ENCODE measurements at regions not wholly inside any gene's neighbourhood (a gene's known extent, or its start where the extent isn't known, plus 50 kb on each side); places are given as distances from the start of the nearest gene placed in this dataset.

GRCh38 chr5:67374378-67374777, 177.8 kb upstream of the CD180 start:
- Mint-ChIP-seq H3K9me3 (no peaks in the 10 kb centered on the region), H3K4me1 (ENCODE audit: low read depth) (no peaks in the 10 kb centered on the region), H3K27me3 (no peaks in the 10 kb centered on the region), H3K36me3 (ENCODE audit: low read depth) (no peaks in the 10 kb centered on the region), H3K4me3 (no peak overlapping the region), H3K27ac (no peak overlapping the region)
- no peak for DNase-seq
- Histone ChIP-seq H3K9me3 (ENCODE audit: control insufficient read depth in 1 of 2, insufficient read depth in 1 of 2, low read length in 2 of 2) (no peaks in the 10 kb centered on the region), H3K36me3 (ENCODE audit: insufficient read depth, low read length) (no peaks in the 10 kb centered on the region), H3K27ac (ENCODE audit: low read depth in 1 of 2, low read length in 2 of 2) (no peak overlapping the region), H3K4me1 (ENCODE audit: insufficient read depth, low read length) (no peaks in the 10 kb centered on the region), H3K4me3 (ENCODE audit: low read length) (no peak overlapping the region), H3K27me3 (ENCODE audit: control insufficient read depth in 1 of 2, insufficient read depth in 2 of 2, low read length in 2 of 2) (no peaks in the 10 kb centered on the region)
- intact Hi-C loops (cut with DNase I, micrococcal nuclease), result no loop called here
- no peak for ATAC-seq (ENCODE audit: poor library complexity)
- POLR2A ChIA-PET, result no interaction called here
- CTCF ChIA-PET, result no interaction called here
- no peak for TF ChIP-seq CTCF (IDR thresholded peaks at IDR 0.05)

DNA sequence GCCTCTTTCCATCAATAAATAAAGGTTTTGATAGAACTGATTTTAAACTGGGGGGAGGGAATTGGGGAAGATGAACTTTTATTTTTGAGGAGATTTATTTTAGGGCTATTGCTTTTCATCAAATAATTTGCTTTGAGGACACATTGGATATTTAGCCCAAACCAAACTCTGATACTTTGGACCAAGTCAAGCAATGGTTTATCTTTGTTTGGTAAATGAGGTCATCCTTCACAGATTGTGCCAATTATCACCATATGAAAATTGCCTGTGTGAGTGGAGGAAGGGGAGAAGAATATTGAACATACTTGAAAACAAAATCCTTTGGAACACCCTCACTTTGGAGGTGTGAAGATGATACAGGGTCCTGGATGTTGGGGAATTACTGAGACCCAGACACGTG, 176.9 kb upstream of the CD180 start:
- Histone ChIP-seq H3K27me3 (ENCODE audit: control insufficient read depth in 1 of 2, insufficient read depth in 2 of 2, low read length in 2 of 2) (no peaks in the 10 kb centered on the region), H3K9me3 (ENCODE audit: control insufficient read depth in 1 of 2, insufficient read depth in 1 of 2, low read length in 2 of 2) (no peaks in the 10 kb centered on the region), H3K4me3 (ENCODE audit: low read length) (no peak overlapping the region), H3K36me3 (ENCODE audit: insufficient read depth, low read length) (no peaks in the 10 kb centered on the region), H3K27ac (ENCODE audit: low read depth in 1 of 2, low read length in 2 of 2) (no peak overlapping the region), H3K4me1 (ENCODE audit: insufficient read depth, low read length) (no peaks in the 10 kb centered on the region)
- ATAC-seq (ENCODE audit: poor library complexity) (no peak), DNase-seq (no peak)
- CTCF ChIA-PET, result no interaction called here
- Mint-ChIP-seq H3K4me3 (no peak overlapping the region), H3K4me1 (ENCODE audit: low read depth) (no peaks in the 10 kb centered on the region), H3K9me3 (no peaks in the 10 kb centered on the region), H3K36me3 (ENCODE audit: low read depth) (no peaks in the 10 kb centered on the region), H3K27ac (no peak overlapping the region), H3K27me3 (peaks cover 2% of the 10 kb centered on the region)
- intact Hi-C loops (cut with DNase I, micrococcal nuclease), result no loop called here
- no peak for TF ChIP-seq CTCF (IDR thresholded peaks at IDR 0.05)
- POLR2A ChIA-PET, result no interaction called here

GRCh38 chr5:67372887-67373286, 176.3 kb upstream of the CD180 start:
- DNase-seq (no peak), ATAC-seq (ENCODE audit: poor library complexity) (no peak)
- H3K4me1 Mint-ChIP-seq (ENCODE audit: low read depth), result no peaks in the 10 kb centered on the region
- no peak overlapping the region for H3K4me3 Mint-ChIP-seq
- ChIA-PET CTCF (interaction anchor here (0.6 kb wide), 1 partner anchor 49 kb away, joined by 3 read pairs; no protein-coding TSS in a partner anchor), POLR2A (no interaction called here)
- Histone ChIP-seq H3K36me3 (ENCODE audit: insufficient read depth, low read length) (no peaks in the 10 kb centered on the region), H3K27me3 (ENCODE audit: control insufficient read depth in 1 of 2, insufficient read depth in 2 of 2, low read length in 2 of 2) (no peaks in the 10 kb centered on the region), H3K9me3 (ENCODE audit: control insufficient read depth in 1 of 2, insufficient read depth in 1 of 2, low read length in 2 of 2) (no peaks in the 10 kb centered on the region), H3K4me3 (ENCODE audit: low read length) (no peak overlapping the region), H3K27ac (ENCODE audit: low read depth in 1 of 2, low read length in 2 of 2) (no peak overlapping the region), H3K4me1 (ENCODE audit: insufficient read depth, low read length) (no peaks in the 10 kb centered on the region)
- intact Hi-C loops (cut with DNase I, micrococcal nuclease), result no loop called here
- no peak for TF ChIP-seq CTCF (IDR thresholded peaks at IDR 0.05)
- H3K9me3 Mint-ChIP-seq, result no peaks in the 10 kb centered on the region
- no peak overlapping the region for H3K27ac Mint-ChIP-seq
- H3K27me3 Mint-ChIP-seq, result peaks cover 6% of the 10 kb centered on the region
- H3K36me3 Mint-ChIP-seq (ENCODE audit: low read depth), result no peaks in the 10 kb centered on the region

Measured in CD4-positive, alpha-beta T cell (primary cell).